ENCODE measurements at regions not wholly inside any gene's neighbourhood (a gene's known extent, or its start where the extent isn't known, plus 50 kb on each side); places are given as distances from the start of the nearest gene placed in this dataset.

DNA sequence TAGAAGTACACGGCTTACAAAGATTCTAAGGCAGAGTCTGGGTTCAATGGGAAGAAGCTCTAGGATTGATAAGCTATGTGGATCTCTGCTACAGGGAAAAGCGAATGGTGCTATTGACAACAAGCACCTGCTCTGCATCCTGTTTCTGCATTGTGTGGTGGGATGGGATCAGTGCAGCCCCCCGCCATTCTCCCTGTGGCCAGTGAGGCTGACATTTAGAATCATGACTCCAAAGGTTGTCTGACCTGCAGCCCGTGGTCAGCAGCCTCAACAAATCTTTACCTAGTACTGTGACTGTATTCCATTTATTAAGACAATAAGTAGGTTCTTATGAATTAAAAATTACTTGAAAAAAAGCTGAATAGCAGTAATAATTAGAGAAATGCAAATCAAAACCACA is 1477.0 kb upstream of the TMEM132C start:
- TF ChIP-seq EZH2phosphoT487 (IDR thresholded peaks at IDR 0.05; ENCODE audit: borderline replicate concordance, low read depth, low read length): no peak
- TF ChIP-seq, protein P1, sequence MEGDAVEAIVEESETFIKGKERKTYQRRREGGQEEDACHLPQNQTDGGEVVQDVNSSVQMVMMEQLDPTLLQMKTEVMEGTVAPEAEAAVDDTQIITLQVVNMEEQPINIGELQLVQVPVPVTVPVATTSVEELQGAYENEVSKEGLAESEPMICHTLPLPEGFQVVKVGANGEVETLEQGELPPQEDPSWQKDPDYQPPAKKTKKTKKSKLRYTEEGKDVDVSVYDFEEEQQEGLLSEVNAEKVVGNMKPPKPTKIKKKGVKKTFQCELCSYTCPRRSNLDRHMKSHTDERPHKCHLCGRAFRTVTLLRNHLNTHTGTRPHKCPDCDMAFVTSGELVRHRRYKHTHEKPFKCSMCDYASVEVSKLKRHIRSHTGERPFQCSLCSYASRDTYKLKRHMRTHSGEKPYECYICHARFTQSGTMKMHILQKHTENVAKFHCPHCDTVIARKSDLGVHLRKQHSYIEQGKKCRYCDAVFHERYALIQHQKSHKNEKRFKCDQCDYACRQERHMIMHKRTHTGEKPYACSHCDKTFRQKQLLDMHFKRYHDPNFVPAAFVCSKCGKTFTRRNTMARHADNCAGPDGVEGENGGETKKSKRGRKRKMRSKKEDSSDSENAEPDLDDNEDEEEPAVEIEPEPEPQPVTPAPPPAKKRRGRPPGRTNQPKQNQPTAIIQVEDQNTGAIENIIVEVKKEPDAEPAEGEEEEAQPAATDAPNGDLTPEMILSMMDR (conservative IDR thresholded peaks at IDR 0.05; ENCODE audit: low read length): no peak

DNA sequence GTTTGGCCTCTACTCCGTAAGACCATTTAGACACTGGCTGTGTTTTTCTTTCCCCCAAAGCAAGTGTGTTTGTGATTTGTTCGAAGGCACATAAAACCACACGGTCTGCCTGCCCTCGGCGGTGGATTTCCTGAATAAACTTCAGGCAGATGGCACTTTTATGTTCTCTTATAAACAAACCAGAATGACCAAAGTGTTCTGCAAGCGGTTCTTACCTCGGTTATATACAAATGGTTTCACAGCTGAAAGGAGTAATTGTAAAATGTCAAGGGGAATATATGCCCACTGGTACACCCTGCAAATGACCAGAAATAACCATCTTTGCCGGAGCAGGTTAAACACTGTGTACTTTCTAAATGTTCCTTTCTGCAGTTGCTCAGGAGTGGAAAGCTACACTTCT is 1475.8 kb upstream of the TMEM132C start:
- TF ChIP-seq, protein P1 (conservative IDR thresholded peaks at IDR 0.05; ENCODE audit: low read length): no peak
- Histone ChIP-seq H3K4me3 (ENCODE audit: low read depth, low read length, poor library complexity, severe bottlenecking) (no peak overlapping the region), H3K9me2 (ENCODE audit: insufficient read depth, low read length) (no peaks in the 10 kb centered on the region), H3K27ac (ENCODE audit: low read depth, low read length, poor library complexity, severe bottlenecking) (no peak overlapping the region), H4K20me1 (ENCODE audit: insufficient read depth, low read length) (no peaks in the 10 kb centered on the region), H3K79me2 (ENCODE audit: insufficient read depth, low read depth, low read length) (no peaks in the 10 kb centered on the region), H3K4me1 (ENCODE audit: insufficient read depth, low read length, poor library complexity, severe bottlenecking) (no peaks in the 10 kb centered on the region), H3K4me2 (ENCODE audit: low read length) (no peak overlapping the region), H2AFZ (ENCODE audit: low read length) (no peak overlapping the region), H3K9me3 (ENCODE audit: low read length) (no peaks in the 10 kb centered on the region), H3K36me3 (ENCODE audit: insufficient read depth, low read length) (no peaks in the 10 kb centered on the region)
- POLR2A ChIA-PET: interaction anchor here (0.5 to 0.7 kb wide), 2 partner anchors 52 to 925 kb away, joined by 3 read pairs; no protein-coding TSS in a partner anchor
- intact Hi-C loops (cut with micrococcal nuclease; ENCODE audit: unreplicated experiment): no loop called here
- DNase-seq (ENCODE audit: low spot score): no peak
- CTCF ChIA-PET (ENCODE audit: unreplicated experiment): no interaction called here
- BruUV-seq (replicated peaks): no TSS peak

More for the DNA sequence above, 1477.0 kb upstream of the TMEM132C start:
- Histone ChIP-seq H3K4me2 (ENCODE audit: low read length) (no peak overlapping the region), H3K36me3 (ENCODE audit: insufficient read depth, low read length) (no peaks in the 10 kb centered on the region), H3K27ac (ENCODE audit: low read depth, low read length, poor library complexity, severe bottlenecking) (no peak overlapping the region), H3K4me1 (ENCODE audit: insufficient read depth, low read length, poor library complexity, severe bottlenecking) (no peaks in the 10 kb centered on the region), H3K79me2 (ENCODE audit: insufficient read depth, low read depth, low read length) (no peaks in the 10 kb centered on the region), H3K4me3 (ENCODE audit: low read depth, low read length, poor library complexity, severe bottlenecking) (no peak overlapping the region), H2AFZ (ENCODE audit: low read length) (no peak overlapping the region), H4K20me1 (ENCODE audit: insufficient read depth, low read length) (no peaks in the 10 kb centered on the region), H3K9me2 (ENCODE audit: insufficient read depth, low read length) (no peaks in the 10 kb centered on the region), H3K9me3 (ENCODE audit: low read length) (no peaks in the 10 kb centered on the region)
- ChIA-PET CTCF (ENCODE audit: unreplicated experiment) (no interaction called here), POLR2A (no interaction called here)
- intact Hi-C loops (cut with micrococcal nuclease; ENCODE audit: unreplicated experiment): no loop called here
- BruUV-seq (replicated peaks): no TSS peak
- DNase-seq (ENCODE audit: low spot score): no peak

DNA sequence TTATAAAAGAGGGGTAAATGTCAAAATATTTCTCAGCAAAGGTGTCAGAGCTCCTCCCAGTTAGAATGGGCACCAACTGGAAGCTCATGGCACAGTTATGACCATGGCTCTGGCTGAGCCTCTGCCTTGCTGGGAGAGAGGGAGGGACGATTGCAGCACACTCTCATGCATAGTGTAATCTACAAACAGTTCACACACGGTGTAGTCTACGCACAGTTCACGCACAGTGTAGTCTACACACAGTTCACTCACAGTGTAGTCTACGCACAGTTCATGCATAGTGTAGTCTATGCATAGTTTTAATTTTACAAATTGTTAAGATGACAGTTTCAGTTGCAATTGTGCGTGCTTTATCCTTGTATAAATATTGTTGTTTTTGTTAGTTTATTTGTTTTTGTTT is 1474.6 kb upstream of the TMEM132C start:
- no peak for TF ChIP-seq EZH2phosphoT487 (IDR thresholded peaks at IDR 0.05; ENCODE audit: borderline replicate concordance, low read depth, low read length)
- TF ChIP-seq, protein P1 (conservative IDR thresholded peaks at IDR 0.05; ENCODE audit: low read length): no peak
- no peak overlapping the region for H3K27ac ChIP-seq (ENCODE audit: low read depth, low read length, poor library complexity, severe bottlenecking)
- no peak overlapping the region for H2AFZ ChIP-seq (ENCODE audit: low read length)
- no peaks in the 10 kb centered on the region for H3K9me3 ChIP-seq (ENCODE audit: low read length)
- no TSS peak for BruUV-seq (replicated peaks)
- ChIA-PET CTCF (ENCODE audit: unreplicated experiment) (no interaction called here), POLR2A (interaction anchor here (0.6 kb wide), 1 partner anchor 36 kb away, joined by 3 read pairs; no protein-coding TSS in a partner anchor)
- no peaks in the 10 kb centered on the region for H3K4me1 ChIP-seq (ENCODE audit: insufficient read depth, low read length, poor library complexity, severe bottlenecking)
- no peaks in the 10 kb centered on the region for H3K9me2 ChIP-seq (ENCODE audit: insufficient read depth, low read length)
- H3K4me3 ChIP-seq (ENCODE audit: low read depth, low read length, poor library complexity, severe bottlenecking): no peak overlapping the region
- DNase-seq (ENCODE audit: low spot score): no peak
- intact Hi-C loops (cut with micrococcal nuclease; ENCODE audit: unreplicated experiment): no loop called here
- no peaks in the 10 kb centered on the region for H4K20me1 ChIP-seq (ENCODE audit: insufficient read depth, low read length)
- H3K4me2 ChIP-seq (ENCODE audit: low read length): no peak overlapping the region
- H3K79me2 ChIP-seq (ENCODE audit: insufficient read depth, low read depth, low read length): no peaks in the 10 kb centered on the region
- H3K36me3 ChIP-seq (ENCODE audit: insufficient read depth, low read length): no peaks in the 10 kb centered on the region
